HG02571 (cell line): ENCODE measurements at regions not wholly inside any gene's neighbourhood (a gene's known extent, or its start where the extent isn't known, plus 50 kb on each side); places are given as distances from the start of the nearest gene placed in this dataset.

ENCODE experiments used
- ATAC-seq: cut with Tn5 transposase; IDR thresholded peaks from one replicate; pipeline ENCODE4 v1.9.1; 2021; ENCODE audit warnings: mild to moderate bottlenecking, moderate library complexity; ENCODE audit not compliant: unreplicated experiment

DNA sequence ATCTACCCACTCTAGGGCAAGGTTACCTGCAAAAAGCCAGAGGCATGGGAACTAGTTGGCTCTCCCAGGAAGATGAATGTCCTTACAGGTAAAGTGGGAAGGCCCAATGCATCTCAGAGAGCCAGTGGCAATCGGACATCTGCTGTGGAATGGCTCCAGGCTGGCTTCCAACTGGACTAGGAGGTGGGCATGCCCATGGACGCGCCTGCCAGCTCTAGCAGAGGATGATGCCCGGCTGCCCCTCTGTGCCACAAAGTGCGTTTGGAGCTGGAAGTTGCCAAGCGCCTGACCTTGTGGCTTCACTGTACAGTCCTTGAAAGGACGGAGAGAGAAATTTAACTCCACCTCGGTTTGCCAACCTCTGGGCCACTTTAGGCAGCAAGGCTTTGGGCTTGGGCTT lies 84.4 kb downstream of the NR2F2 start:
- ATAC-seq = no peak

- no peak for ATAC-seq
Observed at GRCh38 chr15:96415513-96416217, 85.2 kb downstream of the NR2F2 start.

GRCh38 chr15:96416218-96416933 lies 85.9 kb downstream of the NR2F2 start:
- ATAC-seq = no peak

DNA sequence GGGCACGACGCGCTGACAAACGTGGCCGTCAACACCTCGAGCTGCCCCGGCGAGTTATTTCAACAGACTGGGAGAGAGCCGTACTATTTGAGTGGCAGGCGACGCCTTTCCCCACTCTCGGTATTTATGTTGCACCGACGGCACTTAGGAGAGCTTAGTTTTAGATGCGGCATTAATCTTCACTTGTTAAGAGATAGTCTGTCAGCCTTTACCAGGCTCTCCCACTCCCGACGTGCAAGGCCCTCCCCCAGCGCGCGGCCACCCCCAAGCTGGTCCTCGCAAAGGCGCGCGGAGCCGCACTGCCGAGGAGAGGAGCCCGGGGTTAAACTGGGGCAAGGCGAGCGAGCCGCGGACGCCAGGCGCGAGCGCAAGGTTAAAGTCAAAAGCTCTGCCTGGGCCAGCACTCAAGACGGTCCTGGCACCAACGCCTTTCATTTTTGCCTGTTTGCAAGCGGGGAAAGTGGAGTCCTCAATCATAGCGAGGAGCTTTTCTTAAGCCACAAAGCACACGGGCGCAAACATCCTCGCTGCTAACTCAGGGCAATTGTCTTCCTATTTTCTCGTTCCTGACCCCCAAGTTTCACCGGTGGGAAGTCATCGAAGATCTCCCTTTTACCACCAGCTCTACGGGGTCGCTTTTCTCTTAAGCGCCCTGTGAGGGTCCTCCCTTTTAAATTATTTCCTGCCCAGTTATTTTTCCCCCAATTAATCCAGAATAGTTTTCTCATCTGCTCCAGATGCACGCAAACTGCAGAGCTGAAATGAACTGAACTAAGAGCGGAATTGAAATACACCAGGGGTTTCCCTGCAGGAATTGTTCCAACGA lies 86.6 kb downstream of the NR2F2 start:
- ATAC-seq = no peak

GRCh38 chr15:96417760-96418130 lies 87.2 kb downstream of the NR2F2 start:
- no peak for ATAC-seq

DNA sequence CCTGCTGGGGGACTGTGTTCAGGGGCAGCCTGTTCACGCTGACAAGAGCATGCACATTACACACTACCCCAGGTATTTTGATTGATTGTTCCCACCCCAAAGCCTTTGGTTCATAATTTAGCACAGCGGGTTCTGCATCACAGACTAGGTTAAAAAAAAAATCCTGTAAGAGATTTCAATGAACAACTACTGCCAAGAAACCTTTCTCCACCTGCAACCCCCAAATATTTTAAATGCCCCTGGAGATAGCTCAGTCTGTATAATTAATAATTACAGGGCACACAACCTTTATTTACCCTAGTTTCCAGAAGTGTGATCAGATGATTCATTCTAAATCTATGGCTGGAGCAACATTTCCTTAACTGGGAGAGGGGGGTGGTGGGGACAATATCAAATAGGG lies 87.6 kb downstream of the NR2F2 start:
- no peak for ATAC-seq

DNA sequence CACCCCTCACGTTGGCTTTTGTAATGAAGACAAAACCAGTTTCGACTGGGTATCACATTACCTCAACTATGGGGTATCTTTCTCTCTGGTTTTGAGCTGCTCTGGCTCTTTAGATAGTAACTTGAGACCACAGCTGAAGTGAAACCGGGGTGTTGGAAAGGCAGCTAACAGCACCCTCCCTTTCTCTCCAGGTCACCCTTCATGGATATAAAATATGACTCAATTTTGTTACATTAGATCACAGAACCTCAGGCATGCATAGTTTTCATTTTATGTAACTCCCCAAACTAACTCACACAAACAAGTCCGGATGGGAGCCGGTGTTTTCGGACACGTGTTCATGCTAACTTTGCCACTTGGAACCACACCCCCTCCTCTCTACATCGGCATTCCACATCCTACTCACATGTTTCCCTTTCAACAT lies 90.7 kb downstream of the NR2F2 start:
- no peak for ATAC-seq

DNA sequence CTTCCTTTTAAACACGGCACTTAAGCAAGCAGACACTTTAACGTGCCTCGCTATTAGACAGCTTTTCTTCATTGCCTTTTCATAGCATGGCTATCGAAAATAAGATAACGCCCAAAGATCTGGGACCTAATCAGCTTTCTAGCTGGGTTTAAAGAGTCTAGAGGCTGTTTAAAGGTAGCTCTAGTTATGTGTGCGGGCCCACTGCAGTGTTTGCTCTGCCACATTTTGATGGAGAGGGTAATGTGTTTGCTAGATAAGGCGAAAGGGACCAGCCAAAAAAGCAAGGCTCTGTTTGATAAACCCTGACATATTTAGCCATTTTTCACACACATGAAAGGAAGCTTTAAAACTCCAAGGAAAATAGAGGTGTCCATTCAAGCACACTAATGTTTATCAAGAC lies 91.6 kb downstream of the NR2F2 start:
- no peak for ATAC-seq

DNA sequence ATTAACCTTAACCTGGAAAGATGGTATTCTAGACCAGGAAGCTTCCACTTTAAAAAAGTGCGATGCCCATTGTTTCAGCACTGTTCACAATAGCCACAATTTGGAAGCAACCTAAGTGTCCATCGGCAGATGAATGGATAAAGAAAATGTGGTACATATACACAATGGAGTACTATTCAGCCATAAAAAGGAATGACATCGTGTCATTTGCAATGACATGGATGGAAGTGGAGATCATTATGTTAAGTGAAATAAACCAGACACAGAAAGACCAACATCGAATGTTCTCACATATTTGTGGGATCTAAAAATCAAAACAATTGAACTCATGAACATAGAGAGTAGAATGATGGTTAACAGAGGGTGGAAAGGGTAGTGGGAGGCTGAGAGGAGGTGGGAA lies 94.2 kb downstream of the NR2F2 start:
- ATAC-seq = no peak

DNA sequence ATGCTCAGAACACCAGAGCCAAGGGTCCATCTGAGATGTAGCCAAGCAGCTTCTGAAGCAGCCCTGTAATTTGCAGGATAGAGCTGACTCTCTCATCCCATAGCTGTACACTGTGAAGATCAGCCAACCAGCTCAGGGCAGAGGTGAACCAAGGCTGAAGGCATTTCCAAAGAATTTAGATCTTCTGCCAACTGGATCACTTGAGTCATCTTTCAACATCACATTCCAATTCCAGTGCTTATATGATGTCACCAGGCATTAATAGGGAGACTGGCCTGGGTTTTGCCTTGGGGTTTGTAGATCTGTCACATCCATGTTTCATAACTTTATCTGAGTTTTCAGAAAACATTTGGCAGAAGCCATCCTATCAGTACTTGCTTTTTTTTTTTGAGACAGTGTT lies 98.2 kb downstream of the NR2F2 start:
- ATAC-seq = no peak

DNA sequence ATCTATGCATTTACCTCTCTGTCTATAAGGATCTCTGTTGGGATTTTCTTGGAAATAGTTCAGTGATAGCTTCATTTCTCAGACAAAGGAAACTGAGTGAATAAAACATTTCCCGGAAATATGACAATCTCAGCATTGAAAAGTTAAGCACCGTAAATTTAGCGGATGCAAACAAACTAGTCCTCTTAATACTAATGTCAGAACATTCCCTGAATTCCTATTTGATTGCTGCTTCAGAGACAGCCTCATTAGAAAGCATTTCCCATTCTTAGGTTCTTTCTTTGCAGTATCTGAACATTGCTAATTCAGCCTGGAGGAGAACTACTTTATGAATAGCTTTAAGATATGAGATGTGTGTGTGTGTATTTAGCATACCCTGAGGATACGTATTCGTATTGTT lies 101.3 kb downstream of the NR2F2 start:
- no peak for ATAC-seq

DNA sequence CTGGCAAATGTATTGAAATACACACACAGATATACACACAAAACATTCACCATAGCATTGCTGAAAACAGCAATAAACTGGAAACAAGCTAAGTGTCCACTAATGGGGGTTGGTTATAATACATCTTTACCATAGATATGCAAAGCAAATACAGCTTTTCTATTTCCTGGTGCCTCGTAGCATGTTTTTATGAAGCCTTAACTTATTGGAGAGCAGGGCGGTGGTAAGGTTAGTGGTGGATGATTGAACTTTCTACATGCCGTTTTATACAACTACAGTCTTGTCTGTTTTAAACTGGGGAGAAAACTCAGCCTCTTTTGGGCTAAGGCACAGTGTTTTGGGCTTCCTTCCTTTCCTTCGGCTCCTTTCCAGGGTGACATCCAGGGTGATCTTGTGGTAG lies 104.5 kb downstream of the NR2F2 start:
- ATAC-seq = no peak

DNA sequence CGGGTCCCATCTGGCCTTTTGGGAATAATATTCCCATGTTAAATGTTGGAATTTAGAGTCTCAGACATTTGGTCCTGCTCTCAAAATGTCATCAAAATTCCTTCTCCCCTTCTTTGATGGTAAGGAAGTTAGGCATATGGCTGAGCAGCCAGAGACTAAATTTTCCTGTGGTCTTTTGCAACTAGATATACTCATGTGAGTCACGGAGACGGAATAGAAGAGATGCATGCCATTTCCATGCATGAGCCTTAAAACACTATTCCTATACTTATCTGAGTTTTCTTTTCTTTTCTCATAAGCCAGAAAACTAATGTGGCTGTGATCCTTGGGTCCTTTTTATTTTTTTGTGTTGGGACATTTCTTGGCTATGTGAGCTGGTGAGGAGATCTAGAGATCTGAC lies 105.3 kb downstream of the NR2F2 start:
- ATAC-seq = no peak

DNA sequence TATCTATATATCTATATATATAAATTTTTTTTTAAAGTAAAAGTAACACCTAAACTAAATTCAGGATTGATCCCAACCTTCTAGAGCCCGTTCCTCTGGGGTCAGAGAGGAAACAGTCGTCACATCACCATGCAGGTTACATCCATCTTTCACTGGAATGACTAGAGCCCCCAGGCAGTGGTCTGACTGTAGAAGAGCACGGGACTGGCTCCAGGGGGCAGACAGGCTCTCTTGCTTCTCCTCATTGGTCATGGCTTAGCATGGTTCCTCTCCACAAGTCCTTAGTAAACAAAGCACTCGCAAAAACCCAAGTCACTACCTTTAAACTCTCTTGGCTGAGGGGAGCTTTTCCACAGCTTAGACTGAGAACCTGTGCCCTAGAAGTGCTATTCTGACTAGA lies 110.5 kb downstream of the NR2F2 start:
- no peak for ATAC-seq

DNA sequence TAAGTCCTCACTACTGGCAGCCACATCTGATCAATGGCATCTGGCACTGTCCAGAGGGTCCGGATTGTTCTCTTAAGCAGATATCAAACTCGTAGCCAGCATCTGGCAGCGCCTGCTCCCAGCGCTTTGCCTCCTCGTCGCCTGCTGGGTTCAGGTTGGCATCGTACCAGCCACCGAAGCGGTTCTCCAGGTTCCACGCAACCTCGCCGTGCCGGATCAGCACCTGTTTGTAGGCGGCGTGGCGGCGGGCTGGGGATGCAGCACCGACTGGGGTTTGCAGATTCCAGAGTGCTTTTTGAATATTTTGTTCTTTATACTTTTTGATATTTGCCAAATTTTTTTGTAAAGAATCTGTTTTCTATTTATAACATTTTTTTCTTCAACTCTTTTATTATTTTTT lies 111.6 kb downstream of the NR2F2 start:
- ATAC-seq = no peak

GRCh38 chr15:96444865-96445264 lies 114.4 kb downstream of the NR2F2 start:
- ATAC-seq = no peak

DNA sequence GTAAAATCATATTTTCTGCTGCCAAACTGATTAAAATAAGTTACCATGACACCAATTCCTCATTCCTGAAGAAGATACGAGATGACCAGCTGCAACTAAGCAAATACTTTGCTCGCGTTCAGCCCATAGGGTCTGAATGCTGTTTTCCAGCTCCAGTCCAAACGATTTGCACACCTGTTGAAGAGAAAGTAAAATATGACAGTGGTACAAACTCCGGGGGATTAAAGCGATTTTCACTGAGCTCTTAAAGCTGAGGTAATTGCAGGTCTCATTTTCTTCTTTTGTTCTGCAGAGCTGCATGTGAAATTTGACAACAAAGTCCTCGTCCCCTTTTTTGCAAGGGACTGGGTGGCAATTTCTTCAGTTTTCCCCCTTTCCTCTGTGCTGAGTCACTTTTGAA lies 118.4 kb downstream of the NR2F2 start:
- no peak for ATAC-seq

GRCh38 chr15:96457841-96458240 lies 127.3 kb downstream of the NR2F2 start:
- no peak for ATAC-seq

DNA sequence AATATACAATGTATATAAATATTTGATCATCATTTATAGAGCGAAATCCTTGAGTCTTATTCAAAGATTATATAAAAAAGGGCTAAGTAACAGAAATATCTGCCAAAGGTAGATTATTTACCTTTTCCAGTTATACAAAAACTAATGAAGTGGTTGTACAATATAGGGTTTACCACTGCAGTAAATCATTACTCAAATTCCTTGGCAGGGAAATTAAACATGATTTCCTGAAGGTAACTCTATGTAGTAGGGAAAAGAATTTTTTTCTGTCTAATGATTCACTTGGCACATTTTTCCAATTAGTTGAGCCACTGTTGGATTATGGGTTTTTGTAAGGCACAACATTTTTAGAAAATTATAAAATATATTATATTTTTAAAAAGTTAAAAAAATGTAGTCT lies 129.6 kb downstream of the NR2F2 start:
- ATAC-seq = no peak

- ATAC-seq = no peak
Observed at GRCh38 chr15:96462768-96463750, 132.6 kb downstream of the NR2F2 start.
